HCT116 (cell line): ENCODE measurements at regions not wholly inside any gene's neighbourhood (a gene's known extent, or its start where the extent isn't known, plus 50 kb on each side); places are given as distances from the start of the nearest gene placed in this dataset.

Experiments
- ATAC-seq: fragments of 200-7000 bp; cut with Tn5 transposase; 2 replicates; pipeline ENCODE4 v1.9.1; 2020; ENCODE audit warnings: mild to moderate bottlenecking, moderate library complexity
- BruUV-seq: library from RNA; stranded (reverse); fragments of 400-500 nt; replicated peaks from 2 replicates; lab custom pipeline; 2021; lab: Mats Ljungman, UMichigan
- CTCF ChIA-PET: fragments of 300-600 bp; sonication (Branson Sonifier 250); formaldehyde crosslinking; loops from one replicate; lab custom pipeline; 2021; ENCODE audit warnings: antibody characterized with exemption; lab: Charles Lee
- POLR2A ChIA-PET: fragments of 300-600, 350-600 bp; sonication (Branson Sonifier 250); formaldehyde crosslinking; loops from one replicate; lab custom pipeline; 2021; ENCODE audit warnings: antibody characterized with exemption; lab: Charles Lee
- RAD21 ChIA-PET, 2 experiments: fragments of 300-600 bp; sonication (Branson Sonifier 250); formaldehyde crosslinking; loops; one replicate each; lab custom pipeline; 2023; ENCODE audit warnings: low total read pairs in 2 of 2; ENCODE audit not compliant: uncharacterized antibody in 2 of 2, unreplicated experiment in 2 of 2, low non-redundant PET in 1 of 2; lab: Charles Lee
- DNase-seq: peaks from one replicate; pipeline ENCODE4 v3.0.0-alpha.2; 2010; ENCODE audit warnings: low read depth, low spot score
- H2AFZ ChIP-seq: fragments of 200-600 bp; shearing (Covaris generic), sonication (generic); 2 replicates; pipeline ENCODE4 v1.6.1; 2017; ENCODE audit warnings: low read depth, mixed run types, mixed read lengths, antibody characterized with exemption, low read length; ENCODE audit not compliant: poor library complexity, severe bottlenecking
- H3K27ac ChIP-seq: 2 replicates; pipeline ENCODE4 v1.5.1; 2012; ENCODE audit warnings: low read depth, low read length
- H3K27me3 ChIP-seq: fragments of 200-600 bp; sonication (generic); 2 replicates; pipeline ENCODE4 v1.6.1; 2016; ENCODE audit warnings: mixed run types, low read length, mixed read lengths; ENCODE audit not compliant: insufficient read depth
- H3K36me3 ChIP-seq, 2 experiments: fragments of 200-500 bp in 1 of 2; fragments of 200-600 bp in 1 of 2; sonication (Bioruptor generic) in 1 of 2; sonication (generic) in 1 of 2; 2 replicates each; pipeline versions ENCODE4 v1.5.1 to v1.6.1; 2014 to 2016; ENCODE audit warnings: low read length in 2 of 2, inconsistent platforms in 1 of 2, mixed read lengths in 1 of 2, mixed run types in 1 of 2; ENCODE audit not compliant: insufficient read depth in 2 of 2, control insufficient read depth in 1 of 2
- H3K4me1 ChIP-seq, 2 experiments: fragments of 200-600 bp in 1 of 2; sonication (generic) in 1 of 2; 2 replicates each; pipeline versions ENCODE4 v1.5.1 to v1.6.1; 2012 to 2017; ENCODE audit warnings: low read length in 2 of 2, inconsistent platforms in 1 of 2, mild to moderate bottlenecking in 1 of 2, mixed read lengths in 1 of 2, mixed run types in 1 of 2, moderate library complexity in 1 of 2; ENCODE audit not compliant: insufficient read depth in 2 of 2, control insufficient read depth in 1 of 2
- H3K4me2 ChIP-seq: fragments of 200-600 bp; sonication (generic); 2 replicates; pipeline ENCODE4 v1.6.1; 2017; ENCODE audit warnings: mixed run types, low read length, mixed read lengths
- H3K4me3 ChIP-seq, 2 experiments: fragments of 200-600 bp in 1 of 2; sonication (generic) in 1 of 2; replicated peaks in 1 of 2; 2 replicates each; pipeline ENCODE4 v1.5.1; 2011 to 2016; ENCODE audit warnings: low read length in 2 of 2, control low read depth in 1 of 2, low read depth in 1 of 2, mild to moderate bottlenecking in 1 of 2, mixed read lengths in 1 of 2, mixed run types in 1 of 2
- H3K79me2 ChIP-seq: fragments of 200-600 bp; sonication (generic); 2 replicates; pipeline ENCODE4 v1.6.1; 2017; ENCODE audit warnings: mild to moderate bottlenecking, mixed run types, low read length, moderate library complexity, mixed read lengths; ENCODE audit not compliant: insufficient read depth
- H3K9ac ChIP-seq: fragments of 200-600 bp; sonication (generic); 2 replicates; pipeline ENCODE4 v1.6.1; 2016; ENCODE audit warnings: low read length, mixed read lengths
- H3K9me2 ChIP-seq: fragments of 200-600 bp; sonication (generic), shearing (Covaris generic); 2 replicates; pipeline ENCODE4 v1.6.1; 2017; ENCODE audit warnings: mixed run types, mild to moderate bottlenecking, moderate library complexity; ENCODE audit not compliant: insufficient read depth
- H3K9me3 ChIP-seq, 2 experiments: fragments of 200-500 bp in 1 of 2; fragments of 200-600 bp in 1 of 2; sonication (Bioruptor generic) in 1 of 2; sonication (generic) in 1 of 2; 2 replicates each; pipeline ENCODE4 v1.6.1; 2014 to 2017; ENCODE audit warnings: low read length in 2 of 2, mixed read lengths in 2 of 2, inconsistent platforms in 1 of 2, low read depth in 1 of 2, mild to moderate bottlenecking in 1 of 2, mixed run types in 1 of 2, moderate library complexity in 1 of 2; ENCODE audit not compliant: control insufficient read depth in 1 of 2, insufficient read depth in 1 of 2
- H4K20me1 ChIP-seq: fragments of 200-600 bp; sonication (generic), shearing (Covaris generic); 2 replicates; pipeline ENCODE4 v1.6.1; 2017; ENCODE audit warnings: mixed run types, mild to moderate bottlenecking, moderate library complexity; ENCODE audit not compliant: insufficient read depth
- ATF3 ChIP-seq: IDR thresholded peaks from 2 replicates; pipeline ENCODE4 v1.6.1; 2012
- CBX3 ChIP-seq: IDR thresholded peaks from 2 replicates; pipeline ENCODE4 v1.6.1; 2012; ENCODE audit warnings: low read depth
- CEBPB ChIP-seq: IDR thresholded peaks from 2 replicates; pipeline ENCODE4 v1.6.1; 2012; ENCODE audit warnings: low read depth
- ELF1 ChIP-seq: IDR thresholded peaks from 2 replicates; pipeline ENCODE4 v1.6.1; 2012; ENCODE audit warnings: low read depth, borderline replicate concordance
- EZH2 ChIP-seq: fragments of 200-600 bp; sonication (generic); IDR thresholded peaks from 2 replicates; pipeline ENCODE4 v1.6.1; 2017; ENCODE audit warnings: antibody characterized with exemption, mixed run types
- EZH2phosphoT487 ChIP-seq: fragments of 200-600 bp; IDR thresholded peaks from 2 replicates; pipeline ENCODE4 v1.6.1; 2018; ENCODE audit warnings: antibody characterized with exemption, borderline replicate concordance
- POLR2AphosphoS5 ChIP-seq: IDR thresholded peaks from 2 replicates; pipeline ENCODE4 v1.6.1; 2011; ENCODE audit warnings: mild to moderate bottlenecking, low read depth, low read length, moderate library complexity
- RAD21 ChIP-seq: IDR thresholded peaks from 2 replicates; pipeline ENCODE4 v1.6.1; 2012; ENCODE audit warnings: low read depth, mild to moderate bottlenecking
- SRF ChIP-seq: IDR thresholded peaks from 2 replicates; pipeline ENCODE4 v1.6.1; 2012; ENCODE audit warnings: low read depth
- ZFX ChIP-seq: fragments of 450-650 bp; IDR thresholded peaks from 2 replicates; pipeline ENCODE4 v1.6.1; 2017
- ZNF274 ChIP-seq: fragments of 200-500 bp; sonication (Bioruptor generic); IDR thresholded peaks from 2 replicates; pipeline ENCODE4 v1.6.1; 2014; ENCODE audit warnings: mild to moderate bottlenecking, low read depth, low read length, inconsistent platforms
- intact Hi-C: fragments of 100-400 bp; cut with micrococcal nuclease; formaldehyde crosslinking; loops from 2 replicates; pipeline ENCODE4 v1.10.0; 2022
- TF ChIP-seq, protein P1 (sequence below): IDR thresholded peaks from 2 replicates; pipeline ENCODE4 v1.6.1; 2012
- TF ChIP-seq, protein P2 (sequence below): IDR thresholded peaks from 2 replicates; pipeline ENCODE4 v1.6.1; 2012; ENCODE audit warnings: low read depth
- TF ChIP-seq, protein P3 (sequence below), 3 experiments: fragments of 200-600 bp in 1 of 3; sonication (generic) in 1 of 3; IDR thresholded peaks in 2 of 3; conservative IDR thresholded peaks in 1 of 3; 2 replicates each; pipeline ENCODE4 v1.5.1; 2012 to 2017; ENCODE audit warnings: low read depth in 2 of 3, low read length in 2 of 3, antibody characterized with exemption in 1 of 3, borderline replicate concordance in 1 of 3, control low read depth in 1 of 3, mild to moderate bottlenecking in 1 of 3, mixed read lengths in 1 of 3, mixed run types in 1 of 3, moderate library complexity in 1 of 3; ENCODE audit not compliant: insufficient read depth in 1 of 3
- TF ChIP-seq, protein P4 (sequence below): IDR thresholded peaks from 2 replicates; pipeline ENCODE4 v1.6.1; 2011; ENCODE audit warnings: mild to moderate bottlenecking, low read length, moderate library complexity; ENCODE audit not compliant: insufficient replicate concordance; ENCODE audit errors: extremely low read depth

DNA sequence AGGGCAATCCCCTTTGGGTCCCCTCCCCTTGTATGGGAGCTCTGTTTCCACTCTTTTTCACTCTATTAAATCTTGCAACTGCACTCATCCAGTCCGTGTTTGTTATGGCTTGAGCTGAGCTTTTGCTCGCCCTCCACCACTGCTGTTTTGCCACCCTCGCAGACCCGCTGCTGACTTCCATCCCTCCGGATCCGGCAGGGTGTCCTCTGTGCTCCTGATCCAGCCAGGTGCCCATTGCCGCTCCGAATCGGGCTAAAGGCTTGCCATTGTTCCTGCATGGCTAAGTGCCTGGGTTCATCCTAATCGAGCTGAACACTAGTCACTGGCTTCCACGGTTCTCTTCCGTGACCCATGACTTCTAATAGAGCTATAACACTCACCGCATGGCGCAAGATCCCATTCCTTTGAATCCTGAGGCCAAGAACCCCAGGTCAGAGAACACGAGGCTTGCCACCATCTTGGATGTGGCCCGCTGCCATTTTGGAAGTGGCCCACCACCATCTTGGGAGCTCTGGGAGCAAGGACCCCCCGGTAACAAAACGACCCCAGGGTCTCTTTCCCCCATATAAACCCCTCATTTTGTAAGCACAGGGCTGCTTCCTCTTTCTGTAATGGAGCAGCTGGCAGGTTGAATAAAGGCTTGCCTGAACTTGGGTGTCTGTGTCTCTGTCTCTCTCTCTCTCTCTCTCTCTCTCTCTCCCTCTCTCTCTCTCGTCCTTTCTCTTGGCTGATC lies 1166.2 kb downstream of the TAF11L14 start:
- H3K4me2 ChIP-seq, result no peak overlapping the region
- POLR2A ChIA-PET, result no interaction called here

More for the DNA sequence above, 1166.2 kb downstream of the TAF11L14 start:
- H3K4me1 ChIP-seq, result no peaks in the 10 kb centered on the region
- peaks cover 7 to 9% of the 10 kb centered on the region in 2 experiments; a peak in 2 of 4 replicates for H3K9me3 ChIP-seq
- no peak overlapping the region for H3K9ac ChIP-seq
- H3K79me2 ChIP-seq, result no peaks in the 10 kb centered on the region
- H3K9me2 ChIP-seq, result no peaks in the 10 kb centered on the region
- CTCF ChIA-PET, result no interaction called here
- no peaks in the 10 kb centered on the region for H4K20me1 ChIP-seq
- no peak overlapping the region for H3K27ac ChIP-seq
- H3K36me3 ChIP-seq, result no peaks in the 10 kb centered on the region
- H3K4me3 ChIP-seq, result no peak overlapping the region
- RAD21 ChIA-PET, result no interaction called here
- no peak for ATAC-seq
- no TSS peak for BruUV-seq
- no peak for DNase-seq
- no peak overlapping the region for H2AFZ ChIP-seq
- intact Hi-C loops, result no loop called here
- no peaks in the 10 kb centered on the region for H3K27me3 ChIP-seq
- no peak for TF ChIP-seq CBX3
- TF ChIP-seq, protein P1, sequence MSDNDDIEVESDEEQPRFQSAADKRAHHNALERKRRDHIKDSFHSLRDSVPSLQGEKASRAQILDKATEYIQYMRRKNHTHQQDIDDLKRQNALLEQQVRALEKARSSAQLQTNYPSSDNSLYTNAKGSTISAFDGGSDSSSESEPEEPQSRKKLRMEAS, result no peak
- TF ChIP-seq RAD21, result no peak
- TF ChIP-seq ZFX, result no peak
- TF ChIP-seq ZNF274, result no peak
- TF ChIP-seq SRF, result no peak
- no peak for TF ChIP-seq EZH2phosphoT487
- TF ChIP-seq ELF1, result no peak
- TF ChIP-seq, protein P2, sequence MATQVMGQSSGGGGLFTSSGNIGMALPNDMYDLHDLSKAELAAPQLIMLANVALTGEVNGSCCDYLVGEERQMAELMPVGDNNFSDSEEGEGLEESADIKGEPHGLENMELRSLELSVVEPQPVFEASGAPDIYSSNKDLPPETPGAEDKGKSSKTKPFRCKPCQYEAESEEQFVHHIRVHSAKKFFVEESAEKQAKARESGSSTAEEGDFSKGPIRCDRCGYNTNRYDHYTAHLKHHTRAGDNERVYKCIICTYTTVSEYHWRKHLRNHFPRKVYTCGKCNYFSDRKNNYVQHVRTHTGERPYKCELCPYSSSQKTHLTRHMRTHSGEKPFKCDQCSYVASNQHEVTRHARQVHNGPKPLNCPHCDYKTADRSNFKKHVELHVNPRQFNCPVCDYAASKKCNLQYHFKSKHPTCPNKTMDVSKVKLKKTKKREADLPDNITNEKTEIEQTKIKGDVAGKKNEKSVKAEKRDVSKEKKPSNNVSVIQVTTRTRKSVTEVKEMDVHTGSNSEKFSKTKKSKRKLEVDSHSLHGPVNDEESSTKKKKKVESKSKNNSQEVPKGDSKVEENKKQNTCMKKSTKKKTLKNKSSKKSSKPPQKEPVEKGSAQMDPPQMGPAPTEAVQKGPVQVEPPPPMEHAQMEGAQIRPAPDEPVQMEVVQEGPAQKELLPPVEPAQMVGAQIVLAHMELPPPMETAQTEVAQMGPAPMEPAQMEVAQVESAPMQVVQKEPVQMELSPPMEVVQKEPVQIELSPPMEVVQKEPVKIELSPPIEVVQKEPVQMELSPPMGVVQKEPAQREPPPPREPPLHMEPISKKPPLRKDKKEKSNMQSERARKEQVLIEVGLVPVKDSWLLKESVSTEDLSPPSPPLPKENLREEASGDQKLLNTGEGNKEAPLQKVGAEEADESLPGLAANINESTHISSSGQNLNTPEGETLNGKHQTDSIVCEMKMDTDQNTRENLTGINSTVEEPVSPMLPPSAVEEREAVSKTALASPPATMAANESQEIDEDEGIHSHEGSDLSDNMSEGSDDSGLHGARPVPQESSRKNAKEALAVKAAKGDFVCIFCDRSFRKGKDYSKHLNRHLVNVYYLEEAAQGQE, result no peak
- no peak for TF ChIP-seq EZH2
- no peak for TF ChIP-seq CEBPB
- TF ChIP-seq POLR2AphosphoS5, result no peak
- no peak for TF ChIP-seq ATF3
- TF ChIP-seq, protein P3, sequence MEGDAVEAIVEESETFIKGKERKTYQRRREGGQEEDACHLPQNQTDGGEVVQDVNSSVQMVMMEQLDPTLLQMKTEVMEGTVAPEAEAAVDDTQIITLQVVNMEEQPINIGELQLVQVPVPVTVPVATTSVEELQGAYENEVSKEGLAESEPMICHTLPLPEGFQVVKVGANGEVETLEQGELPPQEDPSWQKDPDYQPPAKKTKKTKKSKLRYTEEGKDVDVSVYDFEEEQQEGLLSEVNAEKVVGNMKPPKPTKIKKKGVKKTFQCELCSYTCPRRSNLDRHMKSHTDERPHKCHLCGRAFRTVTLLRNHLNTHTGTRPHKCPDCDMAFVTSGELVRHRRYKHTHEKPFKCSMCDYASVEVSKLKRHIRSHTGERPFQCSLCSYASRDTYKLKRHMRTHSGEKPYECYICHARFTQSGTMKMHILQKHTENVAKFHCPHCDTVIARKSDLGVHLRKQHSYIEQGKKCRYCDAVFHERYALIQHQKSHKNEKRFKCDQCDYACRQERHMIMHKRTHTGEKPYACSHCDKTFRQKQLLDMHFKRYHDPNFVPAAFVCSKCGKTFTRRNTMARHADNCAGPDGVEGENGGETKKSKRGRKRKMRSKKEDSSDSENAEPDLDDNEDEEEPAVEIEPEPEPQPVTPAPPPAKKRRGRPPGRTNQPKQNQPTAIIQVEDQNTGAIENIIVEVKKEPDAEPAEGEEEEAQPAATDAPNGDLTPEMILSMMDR (IDR thresholded peaks at IDR 0.05 in 2 of 3, conservative IDR thresholded peaks at IDR 0.05 in 1 of 3; ENCODE audit: borderline replicate concordance in 1 of 3, insufficient read depth in 1 of 3, low read depth in 2 of 3, low read length in 2 of 3), result no peak
- TF ChIP-seq, protein P4, sequence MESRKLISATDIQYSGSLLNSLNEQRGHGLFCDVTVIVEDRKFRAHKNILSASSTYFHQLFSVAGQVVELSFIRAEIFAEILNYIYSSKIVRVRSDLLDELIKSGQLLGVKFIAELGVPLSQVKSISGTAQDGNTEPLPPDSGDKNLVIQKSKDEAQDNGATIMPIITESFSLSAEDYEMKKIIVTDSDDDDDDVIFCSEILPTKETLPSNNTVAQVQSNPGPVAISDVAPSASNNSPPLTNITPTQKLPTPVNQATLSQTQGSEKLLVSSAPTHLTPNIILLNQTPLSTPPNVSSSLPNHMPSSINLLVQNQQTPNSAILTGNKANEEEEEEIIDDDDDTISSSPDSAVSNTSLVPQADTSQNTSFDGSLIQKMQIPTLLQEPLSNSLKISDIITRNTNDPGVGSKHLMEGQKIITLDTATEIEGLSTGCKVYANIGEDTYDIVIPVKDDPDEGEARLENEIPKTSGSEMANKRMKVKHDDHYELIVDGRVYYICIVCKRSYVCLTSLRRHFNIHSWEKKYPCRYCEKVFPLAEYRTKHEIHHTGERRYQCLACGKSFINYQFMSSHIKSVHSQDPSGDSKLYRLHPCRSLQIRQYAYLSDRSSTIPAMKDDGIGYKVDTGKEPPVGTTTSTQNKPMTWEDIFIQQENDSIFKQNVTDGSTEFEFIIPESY, result no peak
- TF ChIP-seq, all 23 proteins: peak for 0
